Lung (tissue), 11 donors: ENCODE measurements at regions not wholly inside any gene's neighbourhood (a gene's known extent, or its start where the extent isn't known, plus 50 kb on each side); places are given as distances from the start of the nearest gene placed in this dataset.
A peak's percentile ranks its signal among the peaks of the same experiment; 100 is the strongest.

Experiments
- ATAC-seq: fragments of 200-7000 bp; cut with Tn5 transposase; one replicate; pipeline ENCODE4 v1.9.1; 2020; ENCODE audit warnings: moderate number of reproducible peaks; ENCODE audit not compliant: insufficient read depth, low FRiP score
- DNase-seq, 3 donors: peaks; one replicate each; pipeline ENCODE4 v3.0.0-alpha.2; 2013 to 2017
- H3K27ac ChIP-seq, 2 donors: one replicate each; pipeline ENCODE4 v1.5.1; 2013; ENCODE audit warnings: mild to moderate bottlenecking in 2 of 2, moderate library complexity in 2 of 2, control low read depth in 1 of 2, inconsistent platforms in 1 of 2, low read depth in 1 of 2, low read length in 1 of 2
- H3K27me3 ChIP-seq, 3 donors: one replicate each; pipeline ENCODE4 v1.5.1; 2013; ENCODE audit warnings: low read length in 2 of 3; ENCODE audit not compliant: control insufficient read depth in 3 of 3, insufficient read depth in 3 of 3
- H3K36me3 ChIP-seq, 4 donors: one replicate each; pipeline ENCODE4 v1.5.1; 2013; ENCODE audit warnings: low read length in 4 of 4, mild to moderate bottlenecking in 1 of 4, moderate library complexity in 1 of 4; ENCODE audit not compliant: control insufficient read depth in 4 of 4, insufficient read depth in 4 of 4
- H3K4me1 ChIP-seq, 5 donors: one replicate each; pipeline ENCODE4 v1.5.1; 2013; ENCODE audit warnings: low read length in 5 of 5, mild to moderate bottlenecking in 2 of 5, moderate library complexity in 1 of 5; ENCODE audit not compliant: control insufficient read depth in 5 of 5, insufficient read depth in 5 of 5
- H3K4me3 ChIP-seq: one replicate; pipeline ENCODE4 v1.5.1; 2013; ENCODE audit warnings: mild to moderate bottlenecking, control low read depth, moderate library complexity
- H3K9ac ChIP-seq, 2 donors: one replicate each; pipeline ENCODE4 v1.5.1; 2013; ENCODE audit warnings: low read length in 2 of 2, control low read depth in 1 of 2; ENCODE audit not compliant: insufficient read depth in 1 of 2
- H3K9me3 ChIP-seq, 4 donors: one replicate each; pipeline ENCODE4 v1.5.1; 2013; ENCODE audit warnings: low read length in 3 of 4, mild to moderate bottlenecking in 1 of 4, moderate library complexity in 1 of 4; ENCODE audit not compliant: control insufficient read depth in 4 of 4, insufficient read depth in 3 of 4
- CTCF ChIP-seq: IDR thresholded peaks from 2 replicates; pipeline ENCODE4 v1.5.1; 2012; ENCODE audit warnings: mild to moderate bottlenecking; ENCODE audit errors: control extremely low read depth, extremely low read depth
- WGBS, 2 donors: extraction: QIAGEN DNeasy Blood & Tissue Kit; methylation state at CpG; one replicate each; pipeline ENCODE4 v1.1.7; 2013; 5-methylcytosine and 5-hydroxymethylcytosine counted together
- donor health status: control.
- donor health status: control.
- donor health status: Bipolar disorder and iron deficiency.
- donor health status: healthy.
- donor health status: DM: yes; HTN: yes; CAD: no.

DNA sequence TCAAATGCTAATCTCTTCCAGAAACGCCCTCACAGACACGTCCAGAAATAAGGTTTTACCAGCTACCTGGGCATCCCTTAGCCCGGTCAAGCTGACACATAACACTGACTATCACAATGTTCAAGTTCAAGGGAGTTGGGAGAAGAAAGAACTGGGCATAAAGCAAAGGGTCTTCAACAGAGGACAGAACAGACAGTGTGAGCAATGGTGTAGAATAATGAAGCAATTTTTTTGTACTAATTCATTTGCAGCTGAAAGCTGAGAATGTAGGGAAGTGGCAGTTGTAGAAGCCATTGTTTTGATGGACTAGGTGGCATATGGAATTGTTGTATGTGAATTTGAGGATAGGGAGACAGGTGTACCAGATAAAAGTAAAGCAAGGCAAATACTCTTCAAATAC lies 58.1 kb upstream of the WDFY2 start:
- no peak overlapping the region for H3K27ac ChIP-seq
- WGBS, 2 donors: 90 to 93% methylated on average over 3 of the region's 3 CpGs
- H3K9ac ChIP-seq: no peak overlapping the region
- ATAC-seq: no peak
- no peak for TF ChIP-seq CTCF
- no peaks in the 10 kb centered on the region for H3K27me3 ChIP-seq
- no peak overlapping the region for H3K4me3 ChIP-seq
- H3K36me3 ChIP-seq: no peaks in the 10 kb centered on the region
- H3K9me3 ChIP-seq: no peaks in the 10 kb centered on the region
- H3K4me1 ChIP-seq: peaks cover 0 to 3% (median 0%) of the 10 kb centered on the region in 5 donors
- no peak for DNase-seq

DNA sequence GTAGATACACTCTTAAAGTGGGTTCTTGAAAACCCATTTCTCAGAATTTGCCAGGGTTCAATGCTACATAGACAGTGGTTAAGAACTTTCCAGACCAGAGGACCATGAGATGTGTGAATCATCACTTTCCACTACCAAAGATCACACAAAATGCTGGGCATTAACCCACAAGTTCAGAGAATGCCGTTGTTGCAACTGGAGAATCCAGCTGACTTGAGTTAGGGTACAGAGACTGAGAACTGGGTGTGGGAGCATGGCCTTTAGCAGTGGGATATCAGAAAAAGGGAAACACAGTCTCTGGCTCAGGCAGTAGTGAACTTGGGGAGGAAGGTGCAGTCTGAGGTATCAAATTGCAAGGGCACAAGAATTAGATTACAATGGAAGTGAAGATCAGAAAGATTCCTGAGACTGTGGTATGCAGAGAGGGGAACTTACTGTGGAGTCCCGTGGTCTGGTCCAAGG lies 51.5 kb upstream of the WDFY2 start:
- ATAC-seq: no peak

DNA sequence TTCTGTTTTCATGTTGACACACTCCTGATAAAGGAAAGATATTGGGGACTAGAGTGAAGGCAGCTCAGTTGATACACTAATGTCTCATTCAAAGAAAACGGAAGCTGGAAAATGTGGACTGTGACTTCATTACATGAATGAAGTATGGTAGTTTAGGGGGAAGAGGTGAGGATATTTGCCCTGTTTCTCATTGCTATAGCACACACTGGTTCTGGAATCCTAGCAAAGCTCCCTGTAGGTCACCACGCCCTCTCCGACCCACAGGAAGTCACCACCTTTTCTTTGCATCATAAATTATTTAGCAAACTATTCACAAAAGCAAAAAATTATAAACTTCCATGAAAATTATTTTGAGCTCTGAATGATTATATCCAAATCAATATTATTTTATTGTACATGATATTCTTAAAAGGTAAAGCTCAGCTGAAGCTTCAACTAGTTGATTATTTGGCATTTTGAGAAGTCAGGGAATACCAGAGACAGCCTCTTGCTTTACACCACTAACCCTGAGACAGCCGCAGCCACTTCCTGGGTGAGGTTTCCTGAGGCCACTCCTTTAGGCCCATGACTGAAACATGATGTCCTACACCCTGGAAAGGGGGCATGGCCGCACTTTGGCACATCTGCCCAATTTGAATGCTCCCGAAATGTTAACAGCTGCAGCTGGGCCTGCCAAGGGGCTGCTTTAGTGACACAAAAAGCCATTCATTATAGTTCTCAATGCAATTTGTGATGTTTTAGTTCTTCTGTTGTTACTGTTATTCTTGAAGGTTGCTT lies 50.0 kb upstream of the WDFY2 start:
- Histone ChIP-seq H3K27ac (peak overlapping the region in 1 of 2 donors; percentile 21), H3K27me3 (no peaks in the 10 kb centered on the region), H3K36me3 (no peaks in the 10 kb centered on the region), H3K9ac (no peak overlapping the region), H3K4me3 (no peak overlapping the region), H3K4me1 (no peaks in the 10 kb centered on the region), H3K9me3 (no peaks in the 10 kb centered on the region)
- no peak for DNase-seq
- WGBS, 2 donors: 39 to 55% methylated on average over 6 of the region's 6 CpGs
- ATAC-seq: peak; percentile 79
- no peak for TF ChIP-seq CTCF

More for the DNA sequence above, 51.5 kb upstream of the WDFY2 start:
- Histone ChIP-seq H3K36me3 (no peaks in the 10 kb centered on the region), H3K27ac (no peak overlapping the region), H3K9ac (no peak overlapping the region), H3K4me1 (no peaks in the 10 kb centered on the region), H3K27me3 (no peaks in the 10 kb centered on the region), H3K4me3 (no peak overlapping the region), H3K9me3 (no peaks in the 10 kb centered on the region)
- DNase-seq: no peak
- 53 to 77% methylated on average over 2 of the region's 2 CpGs for WGBS, 2 donors
- no peak for TF ChIP-seq CTCF
